ENCODE measurements at regions not wholly inside any gene's neighbourhood (a gene's known extent, or its start where the extent isn't known, plus 50 kb on each side); places are given as distances from the start of the nearest gene placed in this dataset.

DNA sequence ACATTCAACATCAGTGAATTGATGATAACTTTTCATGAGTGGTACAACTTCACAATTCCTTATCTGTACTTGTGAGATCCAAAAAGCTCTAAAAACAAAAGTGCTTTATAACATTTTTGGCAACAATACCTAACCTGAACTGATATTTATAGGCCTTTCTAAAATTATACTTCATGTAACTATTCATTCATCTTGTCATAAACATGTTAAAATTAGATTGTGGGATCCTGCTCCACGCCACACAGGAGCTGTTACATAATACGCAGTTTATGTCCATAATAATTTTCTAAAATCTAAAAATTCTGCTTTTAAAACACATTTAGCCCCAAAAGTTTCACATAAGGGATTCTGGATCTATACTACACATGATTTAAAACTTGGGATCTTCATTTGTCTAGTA is 908.5 kb upstream of the CHAC2 start:
- no peak for DNase-seq (ENCODE audit: low spot score)

DNA sequence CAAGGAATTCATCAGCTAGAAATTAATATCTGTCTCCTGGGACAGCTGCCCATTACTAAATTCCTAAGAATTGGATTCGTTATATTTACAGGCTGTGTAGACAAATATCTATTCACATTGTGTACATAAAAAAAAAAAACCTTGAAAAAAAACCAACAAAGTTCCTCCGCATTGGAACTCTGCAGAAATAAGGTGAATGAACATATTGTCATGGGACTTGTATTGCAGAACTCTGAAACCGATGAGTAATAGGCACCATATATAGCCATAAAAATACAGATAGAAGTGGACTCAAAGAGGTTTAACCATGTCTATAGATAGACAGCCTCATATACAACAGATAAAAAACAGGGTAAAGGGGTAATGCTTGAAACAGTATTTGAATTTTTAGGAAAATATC is 909.9 kb upstream of the CHAC2 start:
- no peak for DNase-seq (ENCODE audit: low spot score)

DNA sequence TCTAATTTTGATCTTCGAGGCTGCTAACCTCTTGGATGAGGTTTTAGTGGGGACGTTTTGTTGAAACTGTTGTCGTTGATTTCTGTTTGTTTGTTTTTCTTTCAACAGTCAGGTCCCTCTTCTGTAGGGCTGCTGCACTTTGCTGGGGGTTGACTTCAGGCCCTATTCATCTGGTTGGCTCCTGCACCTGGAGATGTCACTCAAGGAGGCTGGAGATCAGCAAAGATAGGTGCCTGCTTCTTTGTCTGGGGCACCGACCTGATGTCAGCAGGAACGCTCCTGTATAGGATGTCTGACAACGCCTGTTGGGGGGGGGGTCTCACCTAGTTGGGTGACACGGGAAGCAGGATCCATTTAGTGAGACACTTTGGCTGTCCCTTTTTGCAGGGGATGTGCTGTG is 915.6 kb upstream of the CHAC2 start:
- DNase-seq (ENCODE audit: low spot score), result no peak

DNA sequence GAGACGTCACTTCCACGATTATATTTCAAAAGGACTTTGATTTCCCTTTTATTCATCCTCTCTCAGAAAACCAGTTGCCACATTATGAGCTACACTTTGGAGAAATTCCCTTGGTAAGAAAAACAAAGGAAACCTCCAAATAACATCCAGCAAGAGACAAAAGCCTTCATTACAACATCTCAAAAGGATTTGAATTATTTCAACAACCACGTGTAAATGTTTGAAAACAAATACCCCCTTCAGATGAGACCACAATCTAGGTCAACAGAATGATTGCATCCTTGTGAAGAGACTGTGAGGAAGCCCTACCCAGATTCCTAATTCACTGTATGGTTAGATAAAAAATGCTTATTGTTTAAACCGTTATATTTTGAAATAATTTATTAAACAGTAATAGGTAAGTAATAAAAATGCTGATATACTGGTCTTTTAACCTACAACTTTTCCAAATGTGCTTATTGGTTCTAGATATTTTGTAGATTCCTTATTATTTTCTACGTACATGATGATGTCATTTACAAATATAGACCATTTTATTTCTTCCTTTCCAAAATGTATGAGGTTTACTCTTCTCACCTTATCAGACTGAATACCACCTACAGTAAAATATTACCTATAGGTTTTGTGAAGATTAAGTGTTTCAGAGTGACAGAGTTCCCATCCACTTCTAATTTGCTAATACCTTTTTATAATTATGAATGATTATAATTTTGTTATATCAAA is 922.7 kb upstream of the CHAC2 start:
- DNase-seq (ENCODE audit: low spot score), result no peak

DNA sequence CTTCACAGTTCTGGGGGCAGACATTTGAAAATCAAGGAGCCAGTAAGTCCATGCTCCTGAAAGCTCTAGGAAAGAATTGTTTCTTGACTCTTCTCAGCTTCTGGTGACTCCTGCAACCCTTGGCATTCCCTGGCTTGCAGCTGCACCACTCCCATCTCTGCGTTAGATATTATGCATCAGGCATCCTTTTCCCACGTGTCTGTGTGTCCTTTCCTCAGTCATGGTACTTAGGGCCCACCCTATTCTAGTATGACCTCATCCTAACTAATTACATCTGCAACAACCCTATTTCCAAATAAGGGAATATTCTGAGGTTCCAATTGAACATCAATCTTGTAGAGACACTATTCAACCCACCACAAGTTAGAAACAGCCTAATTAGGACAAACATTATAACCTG is 931.7 kb upstream of the CHAC2 start:
- no peak for DNase-seq (ENCODE audit: low spot score)

DNA sequence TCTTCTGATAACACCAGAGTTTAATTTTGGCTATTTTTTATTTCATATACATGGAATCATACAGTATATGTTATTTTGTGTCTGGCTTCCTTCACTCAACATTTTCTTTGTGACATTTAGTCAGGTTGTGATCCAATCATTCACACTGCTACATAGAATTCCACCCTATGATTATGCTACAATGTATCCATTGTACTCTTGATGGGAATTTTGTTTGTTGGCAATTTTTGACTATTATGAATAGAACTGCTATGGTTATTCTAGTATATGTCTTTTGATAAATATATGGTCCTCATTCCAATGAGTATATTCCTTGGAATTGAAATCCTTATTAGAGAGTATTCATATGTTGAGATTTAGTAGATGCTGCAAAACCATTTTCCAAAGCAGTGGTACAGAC is 936.4 kb upstream of the CHAC2 start:
- no peak for DNase-seq (ENCODE audit: low spot score)

DNA sequence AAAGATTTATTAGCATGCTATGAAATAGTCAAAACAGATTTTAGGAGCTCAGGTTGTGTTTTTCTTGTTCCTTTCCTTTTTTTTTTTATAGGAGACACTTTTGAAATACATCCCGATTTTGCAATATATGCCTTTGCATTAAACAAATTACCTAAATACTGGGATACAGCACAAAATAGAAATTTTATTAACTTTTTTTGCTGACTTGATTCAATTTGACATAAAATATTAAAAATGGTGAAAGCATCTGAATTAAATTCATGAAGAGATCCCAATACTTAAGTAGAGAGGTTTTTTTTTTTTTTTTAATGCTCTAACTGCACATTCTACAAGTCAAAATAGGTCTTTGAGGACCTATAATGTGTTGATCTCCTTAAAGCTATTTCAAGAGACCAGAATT is 939.5 kb upstream of the CHAC2 start:
- no peak for DNase-seq (ENCODE audit: low spot score)

DNA sequence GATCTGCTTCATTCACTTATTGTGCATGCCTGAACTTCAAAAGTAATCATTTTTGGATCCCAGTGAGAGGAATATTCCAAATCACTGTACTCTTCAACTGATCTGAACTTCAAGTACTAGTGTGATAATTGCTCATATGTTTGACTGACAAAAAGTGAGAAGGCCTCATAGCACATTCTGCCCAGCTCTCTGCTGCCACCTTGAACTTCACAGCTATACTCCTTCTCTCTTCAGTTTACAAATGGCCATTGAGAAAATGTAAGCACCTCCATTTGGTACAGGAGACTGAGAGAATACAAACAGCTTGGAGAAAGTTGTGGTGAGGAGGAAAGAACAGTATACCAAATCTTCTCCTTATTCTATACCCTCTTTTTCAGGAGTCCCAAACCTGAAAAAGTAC is 946.0 kb upstream of the CHAC2 start:
- no peak for DNase-seq (ENCODE audit: low spot score)

DNA sequence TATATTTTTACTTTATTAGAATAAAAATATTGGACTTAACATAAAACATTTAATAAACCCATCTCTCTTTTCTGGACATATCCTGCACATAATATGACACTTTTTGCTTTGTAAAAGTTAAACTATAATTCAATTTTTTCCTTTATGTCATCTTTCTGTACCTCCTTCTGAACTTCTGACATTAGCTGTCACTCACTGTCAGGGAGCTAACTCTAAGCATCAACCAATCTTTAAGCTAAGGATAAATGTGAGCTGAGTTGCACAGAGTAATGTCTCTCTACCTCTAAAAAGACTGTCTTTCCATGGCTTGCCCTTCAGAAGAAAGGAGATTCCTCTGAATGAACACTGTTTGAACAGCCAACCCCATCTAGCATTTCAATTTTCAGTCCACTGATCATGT is 948.6 kb upstream of the CHAC2 start:
- DNase-seq (ENCODE audit: low spot score), result no peak

DNA sequence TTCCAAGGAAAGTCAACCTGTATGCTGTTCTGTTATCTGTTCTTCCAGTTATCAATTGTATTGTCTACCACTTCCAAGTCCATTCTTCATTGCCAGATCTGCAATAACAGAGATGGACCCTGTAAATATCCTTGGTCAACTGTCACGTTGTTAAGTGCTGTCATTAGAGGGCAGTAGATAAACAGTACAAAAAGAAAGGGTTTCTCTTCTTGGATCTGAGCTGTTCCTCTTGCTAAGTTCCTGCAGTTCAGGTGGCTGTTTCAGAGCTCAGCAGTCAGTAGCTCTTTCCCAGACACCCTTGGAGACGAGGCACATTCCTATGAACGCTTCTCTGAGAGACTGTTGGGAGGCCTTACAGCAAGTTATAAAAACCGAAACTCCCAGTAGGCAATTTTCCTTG is 957.1 kb upstream of the CHAC2 start:
- no peak for DNase-seq (ENCODE audit: low spot score)

DNA sequence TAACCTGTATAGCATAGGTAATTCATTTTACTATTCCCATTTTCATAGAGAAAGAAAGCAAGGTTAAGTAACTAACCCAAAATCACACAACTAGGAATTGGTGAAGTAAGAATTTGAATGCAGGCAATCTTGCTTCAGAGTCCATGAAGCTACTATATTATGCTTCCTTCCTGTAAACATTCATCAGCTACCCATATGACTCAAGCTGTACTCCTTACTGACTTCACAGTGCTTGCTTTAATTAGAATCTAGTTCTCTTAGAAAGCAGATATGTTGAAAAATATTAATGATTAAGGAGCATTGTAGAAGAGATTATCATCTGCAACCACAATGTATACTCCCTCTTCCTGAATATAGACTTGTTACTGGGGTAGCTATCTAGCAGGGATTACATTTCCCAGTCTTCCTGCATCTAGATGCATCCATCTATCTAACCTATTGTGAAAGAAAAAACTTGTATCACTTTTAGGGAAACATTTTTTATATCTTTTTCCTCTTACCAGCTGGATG is 961.6 kb upstream of the CHAC2 start:
- no peak for DNase-seq (ENCODE audit: low spot score)

DNA sequence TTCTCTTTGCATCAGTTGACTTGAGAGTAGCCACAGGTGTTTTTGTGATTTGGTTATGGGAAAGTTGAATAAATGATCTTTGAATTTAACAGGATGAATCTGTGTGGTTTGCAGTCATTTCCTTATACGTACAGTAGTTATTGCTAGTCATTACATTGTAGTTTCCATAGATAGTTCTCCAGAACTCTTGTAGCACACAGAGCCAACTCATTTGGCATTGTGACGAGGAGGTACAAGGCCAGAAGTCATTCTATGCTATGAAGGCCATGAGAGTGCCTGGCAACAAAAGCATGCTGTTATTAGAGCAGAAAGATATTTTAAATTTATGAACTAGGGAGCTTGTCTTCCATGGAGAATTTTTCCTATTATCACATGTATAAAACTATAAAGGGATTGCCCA is 973.0 kb upstream of the CHAC2 start:
- no peak for DNase-seq (ENCODE audit: low spot score)

DNA sequence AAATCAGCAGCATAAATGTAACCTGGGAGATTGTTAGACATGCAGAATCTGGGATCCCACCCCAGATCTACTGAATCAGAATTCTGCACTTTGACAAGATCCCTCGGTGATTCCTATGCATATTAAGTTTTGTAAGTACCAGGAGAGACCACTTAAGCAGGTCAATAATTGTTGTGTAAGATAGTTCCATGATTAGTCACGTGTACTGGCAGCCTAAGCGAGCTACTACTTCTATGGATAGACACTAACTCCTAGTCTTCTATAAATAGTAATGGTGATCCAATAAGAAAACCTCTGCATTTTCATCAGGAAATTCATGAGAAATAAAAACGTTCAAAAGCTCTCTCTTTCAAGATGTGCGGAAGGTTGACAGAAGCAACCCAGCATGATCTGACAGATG is 988.2 kb upstream of the CHAC2 start:
- DNase-seq (ENCODE audit: low spot score), result no peak

DNA sequence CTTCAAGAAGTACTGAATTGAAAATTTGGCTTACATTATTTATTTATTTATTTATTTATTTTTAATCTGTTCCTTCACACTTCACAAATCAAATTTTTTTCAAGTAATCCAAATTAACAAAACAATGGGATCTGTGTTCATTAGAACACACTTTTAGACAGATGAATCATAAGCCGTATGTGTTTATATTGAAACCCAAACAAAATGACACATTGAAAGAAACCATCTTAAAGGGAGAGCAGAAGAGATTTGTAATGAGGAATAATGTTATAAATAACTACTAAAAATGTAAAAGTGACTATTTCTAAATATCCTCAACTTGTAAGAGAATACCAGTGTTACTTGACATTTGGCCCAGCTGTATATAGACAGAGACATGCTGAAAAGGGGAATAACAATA is 991.0 kb upstream of the CHAC2 start:
- no peak for DNase-seq (ENCODE audit: low spot score)

DNA sequence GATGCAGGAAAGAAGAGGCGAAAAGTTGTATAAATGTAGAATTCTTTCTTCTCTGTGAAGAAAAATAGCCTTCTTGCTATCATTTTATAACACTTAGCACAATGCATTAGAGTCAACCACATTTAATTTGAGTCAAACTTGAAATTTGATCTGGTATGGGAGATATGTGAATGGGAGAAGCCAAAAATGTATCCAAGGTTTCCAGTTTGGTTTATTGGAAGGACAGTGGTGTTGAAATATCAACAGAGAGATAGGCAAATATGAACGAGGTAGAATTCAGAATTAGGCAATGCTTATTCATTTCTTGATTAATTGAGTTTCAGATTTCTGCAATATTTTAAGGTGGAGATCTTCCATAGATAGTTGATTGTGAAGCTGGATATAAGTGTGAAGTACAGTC is 991.9 kb upstream of the CHAC2 start:
- no peak for DNase-seq (ENCODE audit: low spot score)

DNA sequence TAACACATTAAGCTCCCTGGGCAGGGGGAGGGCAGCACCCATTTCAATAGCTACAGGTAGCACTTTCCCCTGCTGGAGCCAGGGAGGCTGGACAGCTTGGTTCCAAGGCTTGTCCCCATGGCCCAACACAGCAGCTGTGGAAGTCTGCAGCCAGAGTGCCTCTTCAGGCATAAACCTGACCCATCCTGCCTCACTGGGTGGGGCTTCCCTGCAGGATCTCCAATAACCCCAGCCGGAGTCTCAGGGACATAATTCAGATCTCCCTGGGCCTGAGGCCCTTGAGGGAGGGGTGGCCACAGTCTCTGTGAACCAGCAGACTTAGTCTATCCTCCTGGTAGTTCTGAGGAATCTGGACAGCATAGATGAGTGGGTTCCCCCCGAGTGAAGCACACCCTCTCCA is 1001.9 kb upstream of the CHAC2 start:
- no peak for DNase-seq (ENCODE audit: low spot score)

DNA sequence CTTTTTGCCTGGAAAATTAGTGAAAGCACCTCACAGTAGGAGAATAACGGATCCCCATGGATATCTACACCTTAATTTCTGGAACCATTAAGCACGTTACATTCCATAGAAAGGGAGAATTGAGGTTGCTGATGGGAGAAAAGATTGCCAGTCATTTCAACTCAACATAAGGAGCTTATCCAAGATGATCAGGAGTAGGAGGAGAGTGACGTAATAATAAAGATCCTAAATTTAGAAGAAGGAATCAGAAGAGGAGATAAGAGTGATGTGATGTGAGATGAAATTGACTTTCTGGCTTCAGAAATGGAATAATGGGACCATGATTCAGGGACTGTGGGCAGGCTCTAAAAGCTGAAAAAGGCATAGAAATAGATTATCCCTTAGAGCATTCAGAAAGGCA is 1017.8 kb upstream of the CHAC2 start:
- DNase-seq (ENCODE audit: low spot score), result no peak

DNA sequence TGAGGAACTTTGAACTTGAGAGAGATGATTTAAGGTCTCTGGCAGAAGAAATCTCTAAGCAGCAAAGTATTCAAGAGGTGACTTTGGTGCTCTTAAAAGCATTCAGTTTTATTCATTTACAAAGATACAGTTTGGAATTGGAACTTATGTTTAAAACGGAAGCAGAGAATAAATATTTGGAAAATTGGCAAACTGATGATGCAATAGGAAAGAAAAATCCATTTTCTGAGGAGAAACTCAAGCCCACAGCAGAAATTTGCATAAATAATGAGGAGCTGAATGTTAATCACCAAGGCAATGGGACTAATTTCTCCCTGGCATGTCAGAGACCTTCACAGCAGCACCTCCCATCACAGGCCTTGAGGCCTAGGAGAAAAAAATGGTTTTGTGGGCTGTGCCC is 1022.5 kb upstream of the CHAC2 start:
- no peak for DNase-seq (ENCODE audit: low spot score)

DNA sequence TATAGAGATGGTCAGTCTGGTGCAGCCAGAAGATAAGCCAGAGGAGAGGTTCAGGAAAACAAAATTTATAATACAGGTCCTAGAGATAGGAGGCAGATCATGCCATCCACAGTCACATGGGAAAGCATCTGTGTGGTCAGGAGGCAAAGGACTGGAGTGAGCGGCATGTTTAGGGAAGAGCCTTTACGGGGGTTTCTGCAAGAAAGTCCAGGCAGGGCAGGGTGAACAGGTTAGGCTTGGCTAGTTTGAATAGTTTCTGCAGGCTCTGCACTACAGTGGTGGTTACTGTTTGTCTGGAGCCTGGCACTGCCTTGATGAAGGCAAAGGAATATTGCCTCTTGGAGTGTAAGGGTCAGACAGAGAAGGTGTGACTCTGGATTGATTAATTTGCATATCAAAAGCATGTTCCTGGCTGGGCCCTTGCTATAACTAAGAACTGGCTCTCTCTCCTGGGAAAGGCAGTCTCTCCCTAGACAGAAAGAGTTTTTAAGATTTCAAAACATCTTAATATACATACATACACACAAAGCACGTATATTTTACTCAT is 1034.7 kb upstream of the CHAC2 start:
- DNase-seq (ENCODE audit: low spot score), result no peak

DNA sequence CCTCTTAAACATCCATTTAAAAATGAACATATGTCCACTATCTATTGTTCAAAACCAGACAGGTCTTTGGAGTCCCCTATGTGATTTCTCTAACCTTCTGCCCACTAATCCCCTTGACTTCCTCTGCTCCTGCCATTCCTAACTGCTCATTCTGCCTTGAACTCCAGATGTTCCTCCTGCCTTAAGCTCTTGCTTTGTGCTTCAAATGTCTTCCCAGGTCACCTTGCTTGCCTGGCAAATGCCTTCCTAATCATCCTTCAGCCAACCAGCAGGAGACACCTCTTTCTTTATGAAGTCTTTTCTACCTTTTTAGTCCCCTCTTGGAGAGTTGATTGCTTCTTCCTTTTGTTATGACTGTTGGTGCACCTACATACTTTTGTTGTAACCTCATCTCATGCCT is 1043.0 kb upstream of the CHAC2 start:
- DNase-seq (ENCODE audit: low spot score), result no peak

DNA sequence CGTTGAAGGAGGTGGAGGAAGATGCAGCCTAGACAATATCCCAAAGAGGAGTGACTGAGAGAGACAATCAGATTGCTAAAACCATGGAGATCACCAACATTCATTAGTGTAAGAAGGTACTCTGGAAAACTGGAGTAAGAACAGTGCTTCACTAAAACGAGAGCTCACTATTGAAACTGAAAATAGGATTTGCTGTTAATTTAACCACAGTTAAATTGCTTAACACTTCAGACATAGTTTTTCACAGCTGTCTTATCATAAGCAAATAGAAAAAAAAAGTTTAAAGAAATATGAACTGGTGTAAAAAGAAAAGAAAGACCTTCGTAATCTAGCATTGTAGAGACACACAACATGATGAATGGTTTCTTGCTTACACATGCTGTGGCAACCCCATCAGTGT is 1049.8 kb upstream of the CHAC2 start:
- DNase-seq (ENCODE audit: low spot score), result no peak

DNA sequence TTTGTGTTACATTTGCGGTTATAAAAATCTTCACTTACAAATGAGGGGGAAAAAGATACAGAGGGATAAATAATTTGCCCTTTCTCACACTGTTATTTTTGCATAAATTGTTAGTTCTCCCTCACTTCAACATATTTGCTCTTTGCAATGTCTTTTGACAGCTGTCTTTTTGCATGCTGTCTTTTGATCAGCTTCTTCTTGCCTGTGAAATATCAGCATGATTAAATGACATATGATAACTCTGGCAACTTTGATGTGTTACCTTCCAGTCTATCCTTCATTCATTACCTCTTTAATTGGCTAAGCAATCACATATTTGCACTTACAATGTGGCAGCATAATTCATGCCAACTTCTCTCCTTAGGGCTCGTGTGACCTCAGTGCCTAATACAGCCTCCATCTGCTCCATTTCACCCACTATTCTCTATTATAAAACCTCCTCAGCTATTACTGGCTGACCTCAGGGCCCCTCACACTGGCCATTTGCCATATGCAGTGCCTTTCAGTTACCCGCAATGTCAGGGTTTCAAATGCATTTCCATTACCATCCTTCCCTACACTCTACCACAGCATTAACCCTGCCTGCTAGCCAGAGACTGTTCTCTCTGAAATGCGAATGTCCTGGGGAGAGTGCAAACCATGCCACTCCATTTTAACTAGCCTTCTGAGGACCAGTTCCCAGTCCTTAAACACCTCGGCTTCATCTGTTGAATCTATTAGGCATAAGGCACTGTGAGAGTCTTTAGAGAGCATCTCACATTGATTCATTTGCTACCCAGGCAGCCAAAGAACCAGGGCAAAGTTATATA is 1056.6 kb upstream of the CHAC2 start:
- DNase-seq (ENCODE audit: low spot score), result no peak

DNA sequence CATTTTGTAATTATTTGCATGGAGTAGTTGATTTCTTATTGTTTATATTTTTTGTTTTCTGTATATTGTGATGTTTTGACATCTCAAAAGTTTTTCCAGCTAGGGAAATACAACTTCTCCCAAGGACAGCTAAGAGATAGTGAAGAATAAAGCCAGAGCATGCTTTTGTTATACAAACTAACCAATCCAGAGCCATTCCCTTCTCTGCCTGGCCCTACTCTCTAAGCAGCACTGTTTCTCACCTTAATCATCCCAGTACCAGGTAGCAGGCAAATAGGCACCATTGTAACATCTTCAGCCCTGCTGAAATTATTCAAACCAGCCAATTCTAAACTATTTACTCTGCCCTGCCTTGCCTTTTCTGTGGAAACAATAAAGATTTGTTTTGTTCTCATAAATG is 1063.4 kb upstream of the CHAC2 start:
- DNase-seq (ENCODE audit: low spot score), result no peak
